ENCODE measurements at regions not wholly inside any gene's neighbourhood (a gene's known extent, or its start where the extent isn't known, plus 50 kb on each side); places are given as distances from the start of the nearest gene placed in this dataset.

GRCh38 chr3:35519936-35520335 lies 119.4 kb upstream of the ARPP21 start:
- Mint-ChIP-seq H3K27ac (no peak overlapping the region), H3K4me3 (no peak overlapping the region), H3K4me1 (no peaks in the 10 kb centered on the region), H3K9me3 (peaks cover 22% of the 10 kb centered on the region), H3K36me3 (no peaks in the 10 kb centered on the region)
- DNase-seq (ENCODE audit: low spot score in 2 of 2) (no peak), ATAC-seq (no peak)

- Mint-ChIP-seq H3K4me3 (no peak overlapping the region), H3K36me3 (no peaks in the 10 kb centered on the region), H3K4me1 (no peaks in the 10 kb centered on the region), H3K9me3 (peaks cover 21% of the 10 kb centered on the region), H3K27ac (no peak overlapping the region)
- DNase-seq (ENCODE audit: low spot score in 2 of 2) (no peak), ATAC-seq (no peak)
Observed at GRCh38 chr3:35521196-35521595, 118.1 kb upstream of the ARPP21 start.

GRCh38 chr3:35522450-35522849 lies 116.9 kb upstream of the ARPP21 start:
- H3K27ac Mint-ChIP-seq, result no peak overlapping the region
- no peak overlapping the region for H3K4me3 Mint-ChIP-seq
- no peaks in the 10 kb centered on the region for H3K4me1 Mint-ChIP-seq
- H3K36me3 Mint-ChIP-seq, result no peaks in the 10 kb centered on the region
- DNase-seq (ENCODE audit: low spot score in 2 of 2) (no peak), ATAC-seq (no peak)
- H3K9me3 Mint-ChIP-seq, result peaks cover 20% of the 10 kb centered on the region

- no peaks in the 10 kb centered on the region for H3K4me1 Mint-ChIP-seq
- no peaks in the 10 kb centered on the region for H3K36me3 Mint-ChIP-seq
- H3K4me3 Mint-ChIP-seq, result no peak overlapping the region
- ATAC-seq, result no peak
- H3K9me3 Mint-ChIP-seq, result peaks cover 17% of the 10 kb centered on the region
- no peak overlapping the region for H3K27ac Mint-ChIP-seq
- DNase-seq (ENCODE audit: low spot score in 2 of 2), result no peak
Observed at GRCh38 chr3:35523074-35523473, 116.3 kb upstream of the ARPP21 start.

- ATAC-seq, result no peak
- H3K9me3 Mint-ChIP-seq, result peaks cover 15% of the 10 kb centered on the region
- H3K27ac Mint-ChIP-seq, result no peak overlapping the region
- DNase-seq (ENCODE audit: low spot score in 2 of 2), result no peak
- no peaks in the 10 kb centered on the region for H3K36me3 Mint-ChIP-seq
- H3K4me1 Mint-ChIP-seq, result no peaks in the 10 kb centered on the region
- H3K4me3 Mint-ChIP-seq, result no peak overlapping the region
Observed at GRCh38 chr3:35523838-35524237, 115.5 kb upstream of the ARPP21 start.

GRCh38 chr3:35524856-35525255 lies 114.5 kb upstream of the ARPP21 start:
- H3K4me1 Mint-ChIP-seq, result no peaks in the 10 kb centered on the region
- peaks cover 17% of the 10 kb centered on the region for H3K9me3 Mint-ChIP-seq
- H3K4me3 Mint-ChIP-seq, result no peak overlapping the region
- ATAC-seq (no peak), DNase-seq (ENCODE audit: low spot score in 2 of 2) (no peak)
- no peaks in the 10 kb centered on the region for H3K36me3 Mint-ChIP-seq
- H3K27ac Mint-ChIP-seq, result no peak overlapping the region

- Mint-ChIP-seq H3K9me3 (peaks cover 24% of the 10 kb centered on the region), H3K4me1 (no peaks in the 10 kb centered on the region), H3K4me3 (no peak overlapping the region), H3K27ac (no peak overlapping the region), H3K36me3 (no peaks in the 10 kb centered on the region)
- ATAC-seq, result no peak
- DNase-seq (ENCODE audit: low spot score in 2 of 2), result no peak
Observed at GRCh38 chr3:35528728-35529127, 110.6 kb upstream of the ARPP21 start.

GRCh38 chr3:35529337-35529736 lies 110.0 kb upstream of the ARPP21 start:
- no peak overlapping the region for H3K27ac Mint-ChIP-seq
- H3K4me3 Mint-ChIP-seq, result no peak overlapping the region
- H3K9me3 Mint-ChIP-seq, result peaks cover 24% of the 10 kb centered on the region
- ATAC-seq (no peak), DNase-seq (ENCODE audit: low spot score in 2 of 2) (no peak)
- no peaks in the 10 kb centered on the region for H3K4me1 Mint-ChIP-seq
- H3K36me3 Mint-ChIP-seq, result no peaks in the 10 kb centered on the region

- no peak overlapping the region for H3K4me3 Mint-ChIP-seq
- peaks cover 18% of the 10 kb centered on the region for H3K9me3 Mint-ChIP-seq
- DNase-seq (ENCODE audit: low spot score in 2 of 2), result no peak
- ATAC-seq, result no peak
- H3K36me3 Mint-ChIP-seq, result no peaks in the 10 kb centered on the region
- no peak overlapping the region for H3K27ac Mint-ChIP-seq
- no peaks in the 10 kb centered on the region for H3K4me1 Mint-ChIP-seq
Observed at GRCh38 chr3:35537265-35537664, 102.1 kb upstream of the ARPP21 start.

- no peak overlapping the region for H3K4me3 Mint-ChIP-seq
- no peak overlapping the region for H3K27ac Mint-ChIP-seq
- H3K4me1 Mint-ChIP-seq, result no peaks in the 10 kb centered on the region
- DNase-seq (ENCODE audit: low spot score in 2 of 2) (no peak), ATAC-seq (no peak)
- H3K9me3 Mint-ChIP-seq, result peaks cover 17% of the 10 kb centered on the region
- H3K36me3 Mint-ChIP-seq, result no peaks in the 10 kb centered on the region
Observed at GRCh38 chr3:35544976-35545375, 94.3 kb upstream of the ARPP21 start.

GRCh38 chr3:35549690-35550089 lies 89.6 kb upstream of the ARPP21 start:
- ATAC-seq (no peak), DNase-seq (ENCODE audit: low spot score in 2 of 2) (no peak)
- H3K27ac Mint-ChIP-seq, result no peak overlapping the region
- H3K9me3 Mint-ChIP-seq, result peaks cover 14% of the 10 kb centered on the region
- no peaks in the 10 kb centered on the region for H3K4me1 Mint-ChIP-seq
- H3K36me3 Mint-ChIP-seq, result no peaks in the 10 kb centered on the region
- H3K4me3 Mint-ChIP-seq, result no peak overlapping the region

- Mint-ChIP-seq H3K4me1 (no peaks in the 10 kb centered on the region), H3K36me3 (no peaks in the 10 kb centered on the region)
Observed at GRCh38 chr3:35562141-35562540, 77.2 kb upstream of the ARPP21 start.

GRCh38 chr3:35565048-35565447 lies 74.3 kb upstream of the ARPP21 start:
- ATAC-seq (no peak), DNase-seq (ENCODE audit: low spot score in 2 of 2) (no peak)
- Mint-ChIP-seq H3K27ac (no peak overlapping the region), H3K4me1 (no peaks in the 10 kb centered on the region), H3K4me3 (no peak overlapping the region), H3K36me3 (no peaks in the 10 kb centered on the region), H3K9me3 (peaks cover 13% of the 10 kb centered on the region)

More at GRCh38 chr3:35562141-35562540, 77.2 kb upstream of the ARPP21 start:
- ATAC-seq, result no peak
- Mint-ChIP-seq H3K4me3 (no peak overlapping the region), H3K9me3 (peaks cover 10% of the 10 kb centered on the region), H3K27ac (no peak overlapping the region)
- no peak for DNase-seq (ENCODE audit: low spot score in 2 of 2)

All from stimulated activated effector memory CD8-positive, alpha-beta T cell treated with anti-CD3 and anti-CD28 coated beads, Interleukin-12 subunit alpha, Interleukin-12 subunit beta, amount 100 ng/mL, for 72 hours (primary cell).